H9 (cell line): ENCODE measurements at regions not wholly inside any gene's neighbourhood (a gene's known extent, or its start where the extent isn't known, plus 50 kb on each side); places are given as distances from the start of the nearest gene placed in this dataset.

Source experiments
- DNase-seq: peaks from one replicate; pipeline ENCODE4 v3.0.0-alpha.2; 2017
- H2AFZ ChIP-seq: one replicate; pipeline ENCODE4 v1.6.1; 2013; ENCODE audit warnings: mild to moderate bottlenecking, low read length, control low read depth, moderate library complexity
- H2AK5ac ChIP-seq: 2 replicates; pipeline ENCODE4 v1.6.1; 2013; ENCODE audit warnings: low read length, control low read depth, mixed read lengths; ENCODE audit not compliant: insufficient read length
- H2BK120ac ChIP-seq: one replicate; pipeline ENCODE4 v1.6.1; 2013; ENCODE audit warnings: low read depth, mild to moderate bottlenecking, low read length, control low read depth, inconsistent platforms; ENCODE audit not compliant: poor library complexity, severe bottlenecking
- H2BK12ac ChIP-seq: 2 replicates; pipeline ENCODE4 v1.6.1; 2013; ENCODE audit warnings: low read length, control low read depth, mixed read lengths, low read depth; ENCODE audit not compliant: insufficient read length
- H2BK15ac ChIP-seq: 2 replicates; pipeline ENCODE4 v1.6.1; 2013; ENCODE audit warnings: low read depth, low read length, control low read depth
- H2BK20ac ChIP-seq: one replicate; pipeline ENCODE4 v1.6.1; 2013; ENCODE audit warnings: low read depth, mild to moderate bottlenecking, low read length, control low read depth, inconsistent platforms; ENCODE audit not compliant: poor library complexity, severe bottlenecking
- H2BK5ac ChIP-seq: 2 replicates; pipeline ENCODE4 v1.6.1; 2013; ENCODE audit warnings: low read length, control low read depth, mixed read lengths; ENCODE audit not compliant: insufficient read length
- H3K14ac ChIP-seq: 2 replicates; pipeline ENCODE4 v1.6.1; 2013; ENCODE audit warnings: low read length, control low read depth; ENCODE audit not compliant: insufficient read depth
- H3K18ac ChIP-seq: 2 replicates; pipeline ENCODE4 v1.6.1; 2013; ENCODE audit warnings: low read depth, mild to moderate bottlenecking, mixed read lengths, low read length, control low read depth; ENCODE audit not compliant: insufficient read length
- H3K23ac ChIP-seq: 2 replicates; pipeline ENCODE4 v1.6.1; 2013; ENCODE audit warnings: low read length, control low read depth, mixed read lengths, low read depth; ENCODE audit not compliant: insufficient read length
- H3K23me2 ChIP-seq: 2 replicates; pipeline ENCODE4 v1.6.1; 2013; ENCODE audit warnings: low read depth, mild to moderate bottlenecking, mixed read lengths, low read length, control low read depth; ENCODE audit not compliant: insufficient read length, poor library complexity, severe bottlenecking
- H3K27ac ChIP-seq: 2 replicates; pipeline ENCODE4 v1.5.1; 2013; ENCODE audit warnings: low read length, control low read depth, mixed read lengths, low read depth; ENCODE audit not compliant: insufficient read length
- H3K27me3 ChIP-seq: 2 replicates; pipeline ENCODE4 v1.6.1; 2013; ENCODE audit warnings: low read length, control low read depth, inconsistent platforms; ENCODE audit not compliant: insufficient read depth
- H3K4ac ChIP-seq: 2 replicates; pipeline ENCODE4 v1.6.1; 2013; ENCODE audit warnings: low read depth, mild to moderate bottlenecking, control low read depth, inconsistent platforms, low read length, moderate library complexity
- H3K4me1 ChIP-seq: 2 replicates; pipeline ENCODE4 v1.6.1; 2013; ENCODE audit warnings: low read length, control low read depth, inconsistent platforms; ENCODE audit not compliant: insufficient read depth
- H3K4me2 ChIP-seq: 2 replicates; pipeline ENCODE4 v1.6.1; 2013; ENCODE audit warnings: low read length, control low read depth, mixed read lengths; ENCODE audit not compliant: insufficient read length, insufficient read depth
- H3K56ac ChIP-seq: 2 replicates; pipeline ENCODE4 v1.6.1; 2013; ENCODE audit warnings: low read depth, mild to moderate bottlenecking, mixed read lengths, low read length, control low read depth; ENCODE audit not compliant: insufficient read length
- H3K79me1 ChIP-seq: 2 replicates; pipeline ENCODE4 v1.6.1; 2013; ENCODE audit warnings: low read depth, mild to moderate bottlenecking, moderate library complexity, low read length, control low read depth, inconsistent platforms; ENCODE audit not compliant: insufficient read depth, poor library complexity, severe bottlenecking
- H3K79me2 ChIP-seq: 2 replicates; pipeline ENCODE4 v1.6.1; 2013; ENCODE audit warnings: low read length, control low read depth, inconsistent platforms; ENCODE audit not compliant: insufficient read depth
- H3K9ac ChIP-seq: 2 replicates; pipeline ENCODE4 v1.6.1; 2013; ENCODE audit warnings: low read length, control low read depth, mixed read lengths; ENCODE audit not compliant: insufficient read length; ENCODE audit errors: extremely low read depth
- H3K9me3 ChIP-seq: one replicate; pipeline ENCODE4 v1.6.1; 2013; ENCODE audit warnings: low read depth, low read length, inconsistent platforms; ENCODE audit not compliant: control insufficient read depth
- H3T11ph ChIP-seq: one replicate; pipeline ENCODE4 v1.6.1; 2013; ENCODE audit warnings: mild to moderate bottlenecking, low read length, control low read depth, inconsistent platforms
- H4K20me1 ChIP-seq: one replicate; pipeline ENCODE4 v1.6.1; 2013; ENCODE audit not compliant: control insufficient read depth, insufficient read length, insufficient read depth
- H4K5ac ChIP-seq: 2 replicates; pipeline ENCODE4 v1.6.1; 2013; ENCODE audit warnings: low read depth, mild to moderate bottlenecking, mixed read lengths, low read length, control low read depth; ENCODE audit not compliant: insufficient read length
- H4K8ac ChIP-seq: replicated peaks from 2 replicates; pipeline ENCODE4 v1.6.1; 2013; ENCODE audit warnings: low read length, control low read depth, mixed read lengths, low read depth; ENCODE audit not compliant: insufficient read length
- H4K91ac ChIP-seq: 2 replicates; pipeline ENCODE4 v1.6.1; 2013; ENCODE audit warnings: low read depth, mild to moderate bottlenecking, moderate library complexity, mixed read lengths, low read length, control low read depth; ENCODE audit not compliant: insufficient read length
- H3K27ac Mint-ChIP-seq, 3 experiments: 2 replicates in 2 of 3; 3 replicates in 1 of 3; pipeline ENCODE4 v1.8.0; 2020 to 2021; ENCODE audit warnings: mixed read lengths in 3 of 3, mild to moderate bottlenecking in 1 of 3, moderate library complexity in 1 of 3
- H3K27me3 Mint-ChIP-seq: 2 replicates; pipeline ENCODE4 v1.8.0; 2021; ENCODE audit warnings: low read depth, mild to moderate bottlenecking, moderate library complexity, mixed read lengths
- H3K36me3 Mint-ChIP-seq, 3 experiments: 2 replicates in 2 of 3; 3 replicates in 1 of 3; pipeline ENCODE4 v1.8.0; 2020 to 2021; ENCODE audit warnings: low read depth in 3 of 3, mixed read lengths in 3 of 3; ENCODE audit not compliant: insufficient read depth in 1 of 3
- H3K4me1 Mint-ChIP-seq, 2 experiments: 2 replicates each; pipeline ENCODE4 v1.8.0; 2020; ENCODE audit warnings: mixed read lengths in 2 of 2
- H3K4me3 Mint-ChIP-seq, 2 experiments: 2 replicates in 1 of 2; 3 replicates in 1 of 2; pipeline ENCODE4 v1.8.0; 2020 to 2021; ENCODE audit warnings: mild to moderate bottlenecking in 2 of 2, mixed read lengths in 2 of 2, moderate library complexity in 1 of 2
- H3K9me3 Mint-ChIP-seq, 2 experiments: 2 replicates in 1 of 2; 3 replicates in 1 of 2; pipeline ENCODE4 v1.8.0; 2020; ENCODE audit warnings: mild to moderate bottlenecking in 2 of 2, mixed read lengths in 2 of 2, moderate library complexity in 1 of 2
- WGBS: extraction: QIAGEN DNeasy Blood & Tissue Kit; methylation state at CpG from one replicate; pipeline ENCODE4 v1.1.7; 2013; ENCODE audit warnings: missing lambda C conversion rate, low lambda C conversion rate, mixed read lengths; ENCODE audit not compliant: insufficient read length; ENCODE audit errors: extremely low coverage; 5-methylcytosine and 5-hydroxymethylcytosine counted together
- TF ChIP-seq, protein P1 (sequence below): fragments of 200-600 bp; sonication (generic); conservative IDR thresholded peaks from 3 replicates; pipeline ENCODE4 v1.8.0; 2021; ENCODE audit warnings: antibody characterized with exemption, mild to moderate bottlenecking

DNA sequence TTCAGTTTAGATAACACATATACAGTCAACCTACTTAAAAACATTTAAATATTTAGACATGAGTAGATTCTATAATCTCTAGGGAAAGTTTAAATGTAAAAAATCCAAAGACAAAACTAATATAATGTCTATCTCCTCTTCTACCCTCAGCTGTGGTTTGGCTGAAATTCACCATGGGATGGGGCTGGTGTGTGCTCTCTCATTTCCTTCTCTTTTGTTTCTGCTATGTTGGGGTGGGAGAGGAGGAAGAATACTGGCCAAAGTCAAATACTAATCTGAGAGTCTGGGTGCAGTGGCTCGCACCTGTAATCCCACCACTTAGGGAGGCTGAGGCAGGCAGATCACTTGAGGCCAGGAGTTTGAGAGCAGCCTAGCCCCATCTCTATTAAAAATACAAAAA is 1673.9 kb upstream of the SEL1L start:
- no peak overlapping the region for H4K8ac ChIP-seq
- no peak overlapping the region for H2BK15ac ChIP-seq
- no peak overlapping the region for H3K4me2 ChIP-seq
- H3K23me2 ChIP-seq, result no peaks in the 10 kb centered on the region
- no peak overlapping the region for H2AK5ac ChIP-seq
- Mint-ChIP-seq H3K36me3 (no peaks in the 10 kb centered on the region), H3K4me3 (no peak overlapping the region), H3K9me3 (no peaks in the 10 kb centered on the region; a peak in 1 of 5 replicates), H3K27me3 (no peaks in the 10 kb centered on the region), H3K4me1 (peaks cover 0 to 6% of the 10 kb centered on the region in 2 experiments; a peak in 2 of 4 replicates), H3K27ac (peak overlapping the region in 1 of 3 experiments; percentile 86; a peak in 2 of 7 replicates)
- H2BK5ac ChIP-seq, result no peak overlapping the region
- no peak overlapping the region for H2BK20ac ChIP-seq
- no peak overlapping the region for H3T11ph ChIP-seq
- H3K4me1 ChIP-seq, result peaks cover 5% of the 10 kb centered on the region; the same call in 1 of the 2 replicates
- no peaks in the 10 kb centered on the region for H3K79me2 ChIP-seq
- no peak overlapping the region for H3K18ac ChIP-seq
- H3K9ac ChIP-seq, result no peak overlapping the region
- no peaks in the 10 kb centered on the region for H3K79me1 ChIP-seq
- H2BK120ac ChIP-seq, result no peak overlapping the region
- H3K27ac ChIP-seq, result no peak overlapping the region
- WGBS, result no CpG with 5 or more reads among the region's 1 CpG
- H2AFZ ChIP-seq, result no peak overlapping the region
- H3K56ac ChIP-seq, result no peak overlapping the region
- no peak overlapping the region for H4K91ac ChIP-seq
- H2BK12ac ChIP-seq, result no peak overlapping the region
- H3K9me3 ChIP-seq, result no peaks in the 10 kb centered on the region
- no peaks in the 10 kb centered on the region for H3K27me3 ChIP-seq
- no peak overlapping the region for H3K4ac ChIP-seq
- no peak overlapping the region for H3K23ac ChIP-seq
- TF ChIP-seq, protein P1, sequence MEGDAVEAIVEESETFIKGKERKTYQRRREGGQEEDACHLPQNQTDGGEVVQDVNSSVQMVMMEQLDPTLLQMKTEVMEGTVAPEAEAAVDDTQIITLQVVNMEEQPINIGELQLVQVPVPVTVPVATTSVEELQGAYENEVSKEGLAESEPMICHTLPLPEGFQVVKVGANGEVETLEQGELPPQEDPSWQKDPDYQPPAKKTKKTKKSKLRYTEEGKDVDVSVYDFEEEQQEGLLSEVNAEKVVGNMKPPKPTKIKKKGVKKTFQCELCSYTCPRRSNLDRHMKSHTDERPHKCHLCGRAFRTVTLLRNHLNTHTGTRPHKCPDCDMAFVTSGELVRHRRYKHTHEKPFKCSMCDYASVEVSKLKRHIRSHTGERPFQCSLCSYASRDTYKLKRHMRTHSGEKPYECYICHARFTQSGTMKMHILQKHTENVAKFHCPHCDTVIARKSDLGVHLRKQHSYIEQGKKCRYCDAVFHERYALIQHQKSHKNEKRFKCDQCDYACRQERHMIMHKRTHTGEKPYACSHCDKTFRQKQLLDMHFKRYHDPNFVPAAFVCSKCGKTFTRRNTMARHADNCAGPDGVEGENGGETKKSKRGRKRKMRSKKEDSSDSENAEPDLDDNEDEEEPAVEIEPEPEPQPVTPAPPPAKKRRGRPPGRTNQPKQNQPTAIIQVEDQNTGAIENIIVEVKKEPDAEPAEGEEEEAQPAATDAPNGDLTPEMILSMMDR, result no peak
- no peak for DNase-seq
- H4K20me1 ChIP-seq, result no peaks in the 10 kb centered on the region
- no peak overlapping the region for H3K14ac ChIP-seq
- no peak overlapping the region for H4K5ac ChIP-seq
